Gastroesophageal sphincter (tissue), 4 donors: ENCODE measurements at regions not wholly inside any gene's neighbourhood (a gene's known extent, or its start where the extent isn't known, plus 50 kb on each side); places are given as distances from the start of the nearest gene placed in this dataset.
"Not testable (repeated sequence)": the region's sequence is repeated elsewhere in the genome, so short reads cannot be mapped to it uniquely, and the experiment has no call there.

Experiments
- ATAC-seq: fragments of 150-250 bp; one replicate; pipeline ENCODE4 v1.9.1; 2016; ENCODE audit warnings: mild to moderate bottlenecking, moderate library complexity
- H3K27ac ChIP-seq, 4 donors: fragments of 200-600 bp; sonication (generic) in 3 of 4; 1 replicate in 3 of 4; 2 replicates in 1 of 4; pipeline ENCODE4 v1.5.1; 2016 to 2019
- H3K27me3 ChIP-seq: fragments of 200-600 bp; sonication (generic); one replicate; pipeline ENCODE4 v1.5.1; 2019
- H3K36me3 ChIP-seq, 2 donors: fragments of 200-600 bp; sonication (generic); one replicate each; pipeline ENCODE4 v1.5.1; 2019; ENCODE audit warnings: control low read depth in 1 of 2
- H3K4me1 ChIP-seq, 3 donors: fragments of 200-600 bp; sonication (generic); 1 replicate in 2 of 3; 2 replicates in 1 of 3; pipeline ENCODE4 v1.5.1; 2016 to 2019; ENCODE audit warnings: control low read depth in 2 of 3
- H3K4me3 ChIP-seq, 2 donors: fragments of 200-600 bp; sonication (generic); one replicate each; pipeline ENCODE4 v1.5.1; 2019; ENCODE audit warnings: mild to moderate bottlenecking in 1 of 2, moderate library complexity in 1 of 2
- H3K9me3 ChIP-seq, 3 donors: fragments of 200-600 bp; sonication (generic); one replicate each; pipeline ENCODE4 v1.5.1; 2017 to 2019; ENCODE audit warnings: control low read depth in 2 of 3
- CTCF ChIP-seq, 4 experiments: fragments of 200-600 bp in 2 of 4; fragments of 450-650 bp in 2 of 4; sonication (generic) in 1 of 4; IDR thresholded peaks; one replicate each; pipeline ENCODE4 v1.5.1; 2017 to 2019; ENCODE audit warnings: antibody characterized with exemption in 4 of 4, mild to moderate bottlenecking in 2 of 4, moderate library complexity in 2 of 4
- EP300 ChIP-seq: sonication (generic); formaldehyde crosslinking; IDR thresholded peaks from one replicate; pipeline ENCODE4 v1.6.1; 2017; ENCODE audit warnings: antibody characterized with exemption, mild to moderate bottlenecking
- POLR2A ChIP-seq, 2 donors: fragments of 450-650 bp; IDR thresholded peaks; one replicate each; pipeline ENCODE4 v1.6.1; 2017; ENCODE audit warnings: antibody characterized with exemption in 2 of 2, mild to moderate bottlenecking in 2 of 2, moderate library complexity in 1 of 2
- POLR2AphosphoS5 ChIP-seq: sonication (generic); formaldehyde crosslinking; IDR thresholded peaks from one replicate; pipeline ENCODE4 v1.6.1; 2017; ENCODE audit warnings: antibody characterized with exemption
- WGBS, 2 donors: methylation state at CpG; one replicate each; pipeline ENCODE4 v1.1.5; 2018; ENCODE audit warnings: low coverage in 1 of 2; 5-methylcytosine and 5-hydroxymethylcytosine counted together

GRCh38 chr10:117762126-117762818 lies 219.7 kb downstream of the EMX2 start:
- Histone ChIP-seq H3K27me3 (peaks cover 33% of the 10 kb centered on the region), H3K9me3 (no peaks in the 10 kb centered on the region), H3K27ac (no peak overlapping the region), H3K4me1 (no peaks in the 10 kb centered on the region), H3K36me3 (no peaks in the 10 kb centered on the region), H3K4me3 (no peak overlapping the region)
- no peak for ATAC-seq
- TF ChIP-seq EP300 (no peak), POLR2A (IDR thresholded peaks at IDR 0.05) (no peak), POLR2AphosphoS5 (no peak), CTCF (IDR thresholded peaks at IDR 0.05) (no peak)
- WGBS, 2 donors = 60 to 72% methylated on average over 1 to 7 of the region's 14 CpGs

GRCh38 chr10:117762819-117763172 lies 220.2 kb downstream of the EMX2 start:
- H3K4me1 ChIP-seq = no peaks in the 10 kb centered on the region
- no peak for ATAC-seq
- no peak for TF ChIP-seq CTCF (IDR thresholded peaks at IDR 0.05)
- TF ChIP-seq EP300 = no peak
- no peak for TF ChIP-seq POLR2A (IDR thresholded peaks at IDR 0.05)
- no peak for TF ChIP-seq POLR2AphosphoS5
- no peaks in the 10 kb centered on the region for H3K9me3 ChIP-seq
- peaks cover 33% of the 10 kb centered on the region for H3K27me3 ChIP-seq
- H3K36me3 ChIP-seq = no peaks in the 10 kb centered on the region
- WGBS, 2 donors = 70% methylated on average over 7 of the region's 9 CpGs; no CpG with 5 or more reads in 1 of the 2 donors
- no peak overlapping the region for H3K27ac ChIP-seq
- H3K4me3 ChIP-seq = no peak overlapping the region

- 72 to 79% methylated on average over 2 to 4 of the region's 4 CpGs for WGBS, 2 donors
- no peak overlapping the region for H3K4me3 ChIP-seq
- TF ChIP-seq EP300 = no peak
- TF ChIP-seq CTCF (IDR thresholded peaks at IDR 0.05) = no peak
- no peak for TF ChIP-seq POLR2A (IDR thresholded peaks at IDR 0.05)
- TF ChIP-seq POLR2AphosphoS5 = no peak
- peaks cover 29% of the 10 kb centered on the region for H3K27me3 ChIP-seq
- H3K9me3 ChIP-seq = no peaks in the 10 kb centered on the region
- no peak overlapping the region for H3K27ac ChIP-seq
- H3K4me1 ChIP-seq = no peaks in the 10 kb centered on the region
- H3K36me3 ChIP-seq = no peaks in the 10 kb centered on the region
- no peak for ATAC-seq
Measured at GRCh38 chr10:117763528-117763927, 221.0 kb downstream of the EMX2 start.

GRCh38 chr10:117768333-117769042 lies 225.9 kb downstream of the EMX2 start:
- no peak for TF ChIP-seq POLR2A (IDR thresholded peaks at IDR 0.05)
- TF ChIP-seq POLR2AphosphoS5 = no peak
- no peak for TF ChIP-seq CTCF (IDR thresholded peaks at IDR 0.05)
- TF ChIP-seq EP300 = no peak
- Histone ChIP-seq H3K36me3 (no peaks in the 10 kb centered on the region), H3K9me3 (no peaks in the 10 kb centered on the region), H3K4me3 (no peak overlapping the region), H3K27ac (no peak overlapping the region), H3K4me1 (no peaks in the 10 kb centered on the region), H3K27me3 (peaks cover 18% of the 10 kb centered on the region)
- WGBS, 2 donors = 81 to 84% methylated on average over 2 of the region's 2 CpGs
- ATAC-seq = no peak

- Histone ChIP-seq H3K4me1 (no peaks in the 10 kb centered on the region), H3K36me3 (no peaks in the 10 kb centered on the region), H3K4me3 (no peak overlapping the region), H3K9me3 (no peaks in the 10 kb centered on the region), H3K27ac (no peak overlapping the region), H3K27me3 (peaks cover 16% of the 10 kb centered on the region)
- ATAC-seq = no peak
- WGBS, 2 donors = 83 to 89% methylated on average over 3 of the region's 3 CpGs
- TF ChIP-seq EP300 (no peak), POLR2A (IDR thresholded peaks at IDR 0.05) (no peak), POLR2AphosphoS5 (no peak), CTCF (IDR thresholded peaks at IDR 0.05) (no peak)
Measured at GRCh38 chr10:117775526-117775925, 233.0 kb downstream of the EMX2 start.

- H3K4me3 ChIP-seq, ATAC-seq, H3K36me3 ChIP-seq, H3K9me3 ChIP-seq, H3K4me1 ChIP-seq, H3K27ac ChIP-seq: not testable (repeated sequence)
- WGBS, 2 donors = 75 to 94% methylated on average over 3 to 5 of the region's 5 CpGs
- H3K27me3 ChIP-seq = peaks cover 18% of the 10 kb centered on the region
Measured at GRCh38 chr10:117777222-117777621, 234.7 kb downstream of the EMX2 start.
